ENCODE measurements at regions not wholly inside any gene's neighbourhood (a gene's known extent, or its start where the extent isn't known, plus 50 kb on each side); places are given as distances from the start of the nearest gene placed in this dataset.

GRCh38 chrX:114015966-114016365, 567.9 kb upstream of the HTR2C start:
- TF ChIP-seq POLR2A (IDR thresholded peaks at IDR 0.05; ENCODE audit: low read length) (no peak), GATA1 (IDR thresholded peaks at IDR 0.05; ENCODE audit: low read depth, low read length) (no peak)

Data from erythroblast (primary cell).